NCI-H146 treated with DMSO at 0.1 percent for 48 hours (cell line): ENCODE measurements at regions not wholly inside any gene's neighbourhood (a gene's known extent, or its start where the extent isn't known, plus 50 kb on each side); places are given as distances from the start of the nearest gene placed in this dataset.

Experiments
- DNase-seq: peaks from one replicate; lab custom pipeline; 2025; ENCODE audit not compliant: unreplicated experiment; lab: John Stamatoyannopoulos, UW

DNA sequence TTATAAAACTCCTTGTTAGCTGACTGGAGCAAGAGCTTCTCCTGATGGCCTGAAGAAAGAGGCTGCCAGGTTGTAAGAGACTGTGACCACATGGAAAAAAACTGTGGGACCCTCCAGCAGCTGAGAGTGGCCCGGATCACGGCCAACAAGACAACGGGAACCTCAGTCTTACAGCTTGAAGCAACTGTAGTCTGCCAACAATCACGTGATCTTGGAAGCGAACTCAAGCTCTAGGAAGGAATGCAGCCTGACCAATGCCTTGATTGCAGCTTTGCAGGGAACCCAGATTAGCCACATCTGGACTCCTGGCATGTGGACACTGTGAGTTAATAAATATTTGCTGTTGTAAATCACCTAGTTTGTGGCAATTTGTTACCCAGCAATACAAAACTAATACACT, 442.6 kb upstream of the PRMT6 start:
- no peak for DNase-seq

DNA sequence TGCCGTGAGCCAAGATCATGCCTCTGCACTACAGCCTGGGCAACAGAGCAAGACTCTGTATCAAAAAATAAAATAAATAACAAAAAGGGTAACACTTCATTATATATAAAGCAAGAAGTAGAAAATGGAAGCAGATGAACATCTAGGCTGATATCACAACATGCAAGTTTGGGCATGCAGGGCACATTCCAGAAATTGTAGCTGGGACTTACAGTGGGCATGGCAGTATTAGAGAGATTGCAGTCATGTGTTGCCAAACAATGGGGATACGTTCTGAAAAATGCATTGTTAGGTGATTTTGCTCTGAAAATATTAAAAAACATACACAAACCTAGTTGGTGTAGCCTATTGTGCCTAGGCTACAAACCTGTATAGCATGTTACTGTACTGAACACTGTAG, 441.0 kb upstream of the PRMT6 start:
- no peak for DNase-seq

DNA sequence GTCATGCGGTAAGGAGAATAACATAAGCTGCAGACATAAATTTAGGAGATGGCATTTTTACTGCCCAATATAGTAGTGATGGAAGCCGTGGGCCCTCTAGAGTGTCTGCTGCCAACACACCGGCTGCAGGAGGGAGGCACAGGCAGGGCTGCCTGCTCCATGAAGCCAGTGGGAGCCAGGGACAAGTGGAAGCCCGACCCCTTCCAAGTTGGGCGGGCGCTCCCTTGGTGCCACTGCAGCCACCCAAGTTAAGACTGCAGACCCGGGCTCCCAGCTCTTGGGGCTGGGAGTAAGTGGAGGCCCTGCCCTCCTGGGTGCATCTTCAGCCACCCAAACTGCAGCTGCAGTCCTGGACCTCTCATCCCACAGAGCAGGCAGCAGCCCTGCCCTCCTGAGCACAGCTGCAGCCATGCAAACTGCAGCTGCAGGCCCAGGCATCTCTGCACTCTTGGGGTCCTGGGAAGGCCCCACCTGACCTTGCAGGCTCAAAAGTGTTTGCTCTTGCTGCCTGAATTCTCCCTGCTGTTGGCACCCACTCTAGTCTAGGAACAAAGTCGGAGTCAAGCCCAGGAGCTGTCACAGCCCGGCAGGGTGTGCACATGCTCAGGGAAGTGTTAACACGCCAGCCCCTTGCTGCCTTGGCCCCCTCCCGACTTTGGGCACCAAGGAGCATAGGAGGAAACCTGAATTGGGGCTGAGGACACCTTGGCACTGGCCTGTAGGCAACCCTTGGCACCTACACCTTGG, 437.2 kb upstream of the PRMT6 start:
- DNase-seq, result no peak

DNA sequence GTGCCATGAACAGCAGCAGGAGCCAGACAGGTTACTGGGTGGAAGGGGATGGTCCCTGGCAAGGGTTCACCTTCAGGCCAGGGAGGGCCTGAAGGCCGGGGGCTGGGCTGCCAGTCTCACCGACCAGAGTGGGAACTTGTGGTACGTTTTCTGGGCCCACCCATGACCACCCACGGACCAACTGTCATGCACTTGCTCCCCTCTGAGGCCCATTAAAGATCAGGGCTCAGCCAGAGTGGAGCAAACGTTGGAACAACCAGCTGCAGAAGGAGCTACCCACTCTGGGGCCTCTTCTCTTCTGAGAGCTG, 436.7 kb upstream of the PRMT6 start:
- no peak for DNase-seq

DNA sequence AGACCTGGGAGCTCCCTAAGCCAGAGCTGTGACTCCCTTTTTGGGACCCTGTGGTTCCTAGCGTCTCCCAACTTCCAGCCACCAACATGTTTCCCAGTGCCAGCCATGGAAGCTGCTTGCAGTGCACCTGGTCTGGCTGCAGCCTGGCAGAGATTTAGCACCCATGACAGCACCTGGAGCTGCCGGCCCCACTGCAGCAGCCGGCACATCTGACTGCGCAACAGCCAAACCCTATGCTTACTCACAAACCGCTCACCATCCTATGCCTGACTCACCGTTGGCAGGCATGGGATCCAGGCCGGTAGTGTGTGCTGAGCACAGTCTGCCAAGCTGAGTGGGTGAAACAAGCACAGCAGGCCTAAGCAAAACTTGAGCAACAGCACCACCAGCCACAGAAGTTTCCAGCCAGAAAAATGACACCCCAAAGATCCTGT, 435.9 kb upstream of the PRMT6 start:
- DNase-seq, result no peak

DNA sequence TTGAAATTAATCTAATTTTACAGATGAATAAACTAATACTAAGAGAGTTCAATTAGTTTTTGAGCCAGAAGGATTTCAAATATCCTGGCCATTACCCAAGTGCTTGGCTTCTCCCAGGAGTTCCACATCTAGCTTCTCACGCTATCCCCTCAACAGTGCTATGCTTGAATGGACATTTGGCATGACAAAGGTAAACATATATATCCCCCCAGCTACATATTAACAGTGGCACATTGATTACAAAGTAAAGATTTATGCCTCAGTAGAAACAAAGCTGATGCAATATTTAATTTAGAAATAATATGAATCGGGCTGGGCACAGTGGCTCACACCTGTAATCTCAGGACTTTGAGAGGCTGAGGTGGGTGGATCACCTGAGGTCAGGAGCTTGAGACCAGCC, 434.6 kb upstream of the PRMT6 start:
- no peak for DNase-seq

DNA sequence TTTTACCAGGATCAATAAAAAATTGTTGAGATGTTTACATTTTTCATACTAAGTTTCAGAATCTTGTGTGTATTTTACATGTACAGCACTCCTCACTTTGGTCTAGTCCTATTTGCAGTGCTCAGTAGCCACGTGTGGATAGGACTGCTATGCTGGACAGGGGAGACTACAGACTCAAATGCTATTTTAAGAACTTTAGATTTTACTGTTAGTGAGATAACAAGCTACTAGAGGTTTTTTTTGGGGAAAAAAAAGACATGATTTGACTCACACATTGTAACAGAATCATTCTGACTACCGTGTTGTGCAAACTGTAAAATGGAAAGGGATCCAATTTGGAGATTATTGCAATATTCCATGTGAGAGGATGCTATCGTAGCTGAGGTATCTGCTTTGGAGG, 418.9 kb upstream of the PRMT6 start:
- no peak for DNase-seq

DNA sequence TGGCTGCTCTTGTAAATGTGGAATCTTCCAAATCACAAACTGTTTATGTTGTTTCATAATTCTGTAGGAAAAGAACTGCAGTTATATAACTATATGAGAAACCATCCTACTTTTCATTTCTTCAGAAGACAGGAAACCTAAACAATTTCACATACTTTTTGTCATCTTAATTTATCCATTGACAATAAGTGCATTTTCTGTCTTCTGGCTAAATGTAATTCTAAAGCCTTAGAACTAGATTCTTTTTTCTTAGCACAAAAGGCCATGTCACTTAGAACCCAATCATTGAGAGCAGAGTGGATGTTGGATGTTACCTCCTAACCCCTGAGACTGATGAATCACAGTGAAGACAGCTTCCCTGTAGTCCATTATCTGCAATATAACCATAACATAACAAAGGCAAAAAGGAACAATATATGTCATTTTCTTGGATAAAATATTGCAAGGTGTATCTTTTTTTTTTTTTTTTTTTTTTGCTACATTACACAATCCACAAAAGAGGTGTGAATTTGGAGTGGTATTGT, 410.2 kb upstream of the PRMT6 start:
- no peak for DNase-seq

DNA sequence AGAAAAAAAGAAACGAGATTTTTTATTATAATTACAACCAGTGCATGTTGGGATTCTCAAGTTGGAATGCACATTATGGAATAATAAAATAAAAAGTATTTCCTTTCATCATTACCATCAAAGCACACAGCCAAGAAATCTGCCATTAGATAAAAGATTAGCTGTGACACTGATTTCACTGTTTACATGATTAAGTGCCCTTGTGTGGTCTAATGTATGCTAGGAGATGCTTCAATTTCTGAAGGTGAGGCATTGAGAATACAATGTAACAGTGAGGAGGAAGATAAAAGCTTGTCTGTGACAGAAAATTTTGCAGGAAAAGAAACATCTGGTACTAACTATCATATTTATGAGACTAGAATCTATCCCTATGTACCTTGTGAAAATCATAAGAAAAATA, 409.7 kb upstream of the PRMT6 start:
- no peak for DNase-seq

DNA sequence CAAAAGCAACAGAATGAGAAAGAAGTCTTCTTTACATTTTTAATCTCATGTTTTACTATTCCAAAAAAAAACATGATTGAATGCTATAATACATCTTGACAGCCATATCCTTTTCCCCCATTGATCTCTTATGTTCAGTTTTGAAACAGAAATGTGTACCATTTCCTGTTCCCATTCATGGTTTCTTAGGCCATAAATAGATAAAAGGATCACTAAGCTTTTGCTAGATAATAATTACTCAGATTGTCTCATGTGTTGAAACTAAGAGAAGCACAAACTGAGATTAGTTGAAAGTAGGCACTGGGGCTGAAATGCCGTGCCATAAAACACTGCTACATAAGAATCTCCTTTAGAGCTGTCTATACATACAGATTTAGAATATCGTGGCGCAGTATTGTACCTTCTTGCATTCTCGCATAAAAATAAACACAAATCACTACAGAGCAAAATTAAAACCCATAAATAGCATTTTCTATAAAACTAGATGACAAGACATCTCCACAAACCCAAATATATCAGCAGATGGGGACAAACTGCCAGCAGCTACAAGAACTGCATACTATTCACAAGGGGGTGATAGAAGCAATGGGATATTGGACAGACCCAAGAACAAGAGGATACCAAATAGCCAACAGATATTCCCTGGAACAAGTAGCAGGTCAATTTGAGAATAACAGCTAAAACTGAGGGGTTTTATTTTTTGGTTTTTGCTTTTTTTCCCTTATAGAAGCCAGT, 405.3 kb upstream of the PRMT6 start:
- no peak for DNase-seq

DNA sequence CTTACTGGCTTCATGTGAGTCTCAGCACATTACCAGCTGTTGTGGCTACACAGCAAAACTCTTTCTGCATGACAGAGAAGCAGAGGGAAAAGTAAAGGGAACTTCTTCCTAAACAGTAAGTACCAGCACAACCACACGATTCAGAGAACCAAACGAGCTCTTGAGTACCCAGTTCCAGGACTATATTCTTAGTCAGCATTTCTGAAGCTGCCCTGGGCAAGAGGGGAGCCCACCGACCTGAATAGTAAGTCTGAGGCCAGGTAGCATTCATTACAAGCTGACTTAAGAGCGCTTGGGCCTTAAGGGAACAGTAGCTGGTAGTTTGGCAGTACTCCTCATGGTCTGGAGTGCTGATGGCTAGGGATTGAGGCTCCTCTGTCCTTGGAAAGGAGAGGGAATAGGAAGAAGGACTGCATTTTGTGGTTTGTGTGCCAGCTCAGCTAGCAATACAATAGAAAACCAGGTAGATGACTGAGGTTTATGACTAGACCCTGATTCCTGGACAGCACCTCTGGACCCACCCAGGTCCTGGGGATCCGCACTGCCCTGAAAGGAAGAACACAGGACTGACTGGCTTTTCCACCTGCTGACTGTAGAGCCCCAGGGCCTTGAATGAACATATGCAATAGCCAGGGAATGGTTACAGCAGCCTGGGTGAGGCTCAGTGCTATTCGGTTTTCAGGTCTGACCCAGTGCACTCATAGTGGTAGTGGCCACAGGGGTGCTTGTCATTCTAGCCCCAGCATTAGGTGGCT, 396.8 kb upstream of the PRMT6 start:
- DNase-seq, result no peak

DNA sequence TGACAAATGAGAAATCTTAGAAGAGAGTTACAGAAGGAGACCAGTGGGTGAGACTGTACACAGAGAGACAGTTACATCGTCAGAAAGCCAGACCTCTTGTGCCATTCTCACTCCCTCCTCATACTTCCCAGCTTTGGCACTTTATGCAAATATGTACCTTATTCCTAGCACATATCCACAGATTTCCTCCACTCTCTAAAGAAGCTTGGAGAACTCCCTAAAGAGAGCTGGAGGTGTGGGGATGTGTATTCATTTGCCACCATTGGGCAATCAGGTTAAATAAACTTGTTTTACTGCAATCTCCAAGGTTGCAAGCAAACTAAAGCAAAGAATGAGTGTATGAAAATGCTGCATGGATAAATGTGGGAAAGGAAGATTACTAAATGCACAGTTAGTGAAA, 380.9 kb upstream of the PRMT6 start:
- no peak for DNase-seq

DNA sequence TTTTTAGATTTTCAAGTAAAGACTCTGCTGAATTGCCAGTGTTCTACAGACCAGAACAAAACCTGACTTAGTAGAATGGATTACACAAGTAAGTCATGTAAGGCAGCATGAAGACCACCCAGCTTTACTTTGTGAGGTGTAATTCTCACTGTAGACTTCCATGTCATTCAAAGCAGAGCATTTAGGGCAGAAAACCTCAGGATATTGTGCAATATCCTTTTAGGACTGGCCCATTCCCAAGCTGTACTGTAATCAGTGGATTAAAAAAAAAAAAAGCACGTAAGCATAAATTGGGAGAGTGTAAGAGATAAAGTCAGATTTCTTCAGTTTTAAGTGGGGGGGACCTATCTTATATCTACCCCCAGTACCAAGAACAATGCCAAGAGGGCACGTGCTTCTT, 380.5 kb upstream of the PRMT6 start:
- DNase-seq, result no peak

DNA sequence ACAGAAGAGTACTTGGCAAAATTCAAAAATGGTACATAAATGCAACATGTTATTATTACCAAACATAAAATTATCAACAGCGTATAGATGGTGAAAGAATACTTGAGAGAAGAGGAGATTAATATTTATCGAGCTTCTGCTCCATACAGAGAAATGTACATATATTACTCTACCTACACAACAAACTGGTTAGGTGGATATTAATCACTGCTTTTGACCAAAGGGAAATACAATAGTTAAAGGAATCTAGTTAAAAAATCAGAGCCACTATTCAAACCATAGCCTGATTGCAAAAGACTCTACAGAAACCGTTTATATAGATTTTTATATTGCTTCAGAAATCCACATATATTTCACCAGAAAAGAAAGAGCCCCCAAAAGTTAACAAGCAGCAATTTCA, 379.3 kb upstream of the PRMT6 start:
- no peak for DNase-seq

DNA sequence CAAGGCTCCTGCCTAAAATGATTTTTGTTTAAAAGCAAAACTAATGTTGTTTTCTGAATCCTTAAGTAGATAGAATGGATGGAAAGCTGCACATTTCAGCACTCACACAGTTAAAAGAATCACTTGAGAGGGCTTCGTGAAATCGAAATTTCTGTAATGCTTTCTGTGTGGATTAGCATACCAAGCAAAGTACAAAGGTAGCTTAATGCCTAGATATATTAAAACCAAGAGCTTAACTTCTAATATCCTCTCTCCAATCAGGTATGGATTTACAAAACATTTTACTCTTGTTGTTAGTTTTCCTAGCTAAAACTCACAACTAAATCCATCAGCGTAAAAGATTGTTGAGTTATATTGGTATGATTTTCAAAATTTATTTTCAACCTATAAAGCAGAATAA, 378.8 kb upstream of the PRMT6 start:
- DNase-seq, result no peak

DNA sequence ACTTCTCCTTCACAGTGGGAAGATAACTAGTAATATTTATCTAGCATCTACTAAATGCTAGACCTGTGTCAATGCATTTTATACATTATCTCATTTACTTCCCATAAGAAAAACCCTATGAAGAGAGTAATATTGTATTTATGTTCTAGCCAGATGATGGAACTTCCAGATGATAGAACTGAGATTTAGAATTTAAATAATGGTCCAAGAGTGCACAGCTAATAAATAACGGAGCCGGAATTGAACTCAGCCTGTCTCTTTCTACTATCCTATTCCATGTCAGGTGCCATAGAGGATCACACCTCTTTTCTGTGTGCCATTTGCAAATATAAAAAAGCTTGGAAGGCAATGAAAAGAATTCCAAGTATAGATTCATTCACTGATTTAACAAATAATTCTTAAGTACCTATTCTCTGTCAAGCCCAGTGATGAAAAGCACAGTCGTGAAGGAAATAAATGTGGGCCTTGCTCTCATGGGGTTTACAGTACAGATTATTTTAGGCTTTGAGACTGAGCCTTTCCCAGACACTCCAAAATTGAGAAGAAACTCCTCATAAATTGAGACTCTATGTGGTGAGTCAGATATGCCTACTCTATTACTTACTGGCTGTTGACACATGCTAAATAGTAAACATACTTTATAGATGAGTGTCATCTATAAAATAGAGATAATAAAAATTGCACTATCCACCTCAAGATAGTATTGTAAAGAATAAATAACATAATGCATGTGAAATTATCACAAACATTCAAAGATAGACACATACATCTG, 378.0 kb upstream of the PRMT6 start:
- no peak for DNase-seq

DNA sequence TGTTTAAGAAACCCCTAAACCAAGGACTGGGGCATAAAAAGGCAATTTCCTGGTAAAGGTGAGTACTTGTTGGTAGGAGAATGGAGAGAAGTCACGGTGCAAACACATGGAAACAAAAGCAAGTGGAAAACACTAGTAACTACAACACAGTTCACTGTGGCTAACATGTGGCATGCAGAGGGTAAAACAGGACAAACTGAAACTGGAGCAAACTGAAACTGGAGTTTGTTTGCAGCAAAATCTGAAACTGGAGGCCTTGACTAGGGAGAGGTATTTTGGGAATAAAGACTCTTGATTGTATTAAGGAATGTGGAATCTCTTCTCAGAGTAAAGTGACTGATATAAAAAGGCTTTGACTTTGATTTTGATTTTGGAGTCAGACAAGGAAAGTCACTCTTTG, 376.3 kb upstream of the PRMT6 start:
- no peak for DNase-seq

DNA sequence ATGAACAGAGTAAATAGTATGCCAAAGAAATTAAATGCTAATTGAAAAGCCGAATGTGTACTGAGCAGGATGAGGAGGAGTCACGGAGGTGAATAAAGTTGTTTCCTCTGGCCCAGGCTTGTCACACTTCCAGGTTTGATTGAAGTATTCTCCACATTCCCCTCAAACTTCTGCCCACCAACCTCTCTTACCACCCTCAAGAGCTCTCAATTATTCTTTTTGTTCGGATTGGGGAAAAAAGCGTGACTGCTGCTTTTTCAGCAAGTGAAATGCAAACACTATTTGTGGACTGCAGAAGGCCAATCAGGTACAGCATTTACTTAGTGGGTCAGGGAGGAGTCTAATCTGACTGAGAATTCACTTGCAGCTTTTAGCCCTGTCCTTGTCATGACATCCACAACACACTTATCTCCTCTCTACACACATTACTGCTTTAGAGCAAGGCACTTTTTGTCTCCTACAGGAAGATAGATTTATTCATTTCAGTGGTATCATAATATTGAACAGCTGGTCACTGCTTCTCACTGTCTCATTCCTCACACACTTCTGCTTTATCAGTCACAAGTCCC, 375.6 kb upstream of the PRMT6 start:
- no peak for DNase-seq

DNA sequence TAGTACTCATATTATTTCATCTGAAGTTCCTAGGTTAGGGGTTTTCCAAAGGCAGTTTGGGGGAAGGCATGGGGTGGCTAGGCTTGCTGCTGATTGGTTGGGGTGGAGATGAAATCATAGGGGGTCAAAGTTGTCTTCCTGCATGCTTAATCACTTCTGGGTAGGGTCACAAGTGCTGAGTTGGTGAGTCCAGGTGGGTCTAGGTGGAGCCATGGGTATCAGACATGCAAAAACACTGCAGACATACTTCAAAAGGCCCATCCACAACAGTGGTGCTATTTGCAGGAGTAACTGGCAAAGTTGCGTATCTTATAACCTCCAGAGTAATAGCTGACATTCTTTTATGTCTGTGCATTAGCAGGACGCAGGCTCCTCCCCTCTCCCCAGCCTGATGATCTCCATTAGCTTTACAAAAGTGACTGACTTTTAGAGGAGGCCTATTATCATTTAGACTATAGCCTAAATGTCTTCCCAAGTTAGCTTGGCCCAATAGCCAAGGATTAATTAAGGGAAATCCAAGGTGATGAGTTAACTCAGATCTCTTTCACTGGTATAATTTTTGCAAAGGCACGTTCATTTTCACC, 374.4 kb upstream of the PRMT6 start:
- no peak for DNase-seq

DNA sequence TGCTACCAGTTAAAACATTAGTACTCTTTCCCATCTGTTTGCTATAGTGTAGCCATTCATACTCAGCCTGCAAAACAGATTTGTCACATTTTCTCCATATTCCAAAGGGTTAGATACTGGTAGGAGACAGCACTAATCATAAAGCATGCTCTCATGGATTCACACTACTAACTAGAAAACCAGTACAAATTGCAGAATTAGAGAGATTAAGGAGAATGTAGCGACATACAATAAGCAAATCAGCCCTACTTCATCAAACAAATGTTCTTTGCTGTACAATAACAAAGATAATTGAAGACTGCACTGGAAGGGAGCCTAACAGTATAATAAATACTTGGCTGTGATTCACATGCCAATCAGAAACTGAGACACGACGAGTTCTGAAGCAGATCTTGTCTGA, 368.0 kb upstream of the PRMT6 start:
- no peak for DNase-seq

DNA sequence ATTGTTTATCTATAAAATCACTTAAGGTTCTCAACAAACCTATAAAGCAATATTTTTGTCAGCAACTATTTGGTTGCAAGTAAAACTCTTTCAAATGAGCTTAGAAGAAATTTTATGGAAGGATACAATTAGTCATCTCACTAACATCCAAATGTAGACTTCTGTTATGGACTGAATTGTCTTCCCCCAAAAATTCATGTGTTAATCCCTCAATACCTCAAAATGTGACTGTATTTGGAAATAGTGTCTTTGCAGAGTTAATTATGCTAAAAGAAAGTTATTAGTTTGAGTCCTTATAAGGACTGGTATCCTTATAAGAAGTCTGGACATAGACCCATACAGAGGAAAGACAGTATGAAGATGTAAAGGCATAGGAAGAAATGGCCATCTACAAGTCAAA, 357.8 kb upstream of the PRMT6 start:
- no peak for DNase-seq
